GM21619 (cell line): ENCODE measurements at regions not wholly inside any gene's neighbourhood (a gene's known extent, or its start where the extent isn't known, plus 50 kb on each side); places are given as distances from the start of the nearest gene placed in this dataset.

Experiments used
- ATAC-seq: cut with Tn5 transposase; IDR thresholded peaks from one replicate; pipeline ENCODE4 v1.9.1; 2021; ENCODE audit not compliant: unreplicated experiment

GRCh38 chr1:204819495-204819894 lies 51.2 kb upstream of the NFASC start:
- ATAC-seq = no peak
